ENCODE measurements at regions not wholly inside any gene's neighbourhood (a gene's known extent, or its start where the extent isn't known, plus 50 kb on each side); places are given as distances from the start of the nearest gene placed in this dataset.

DNA sequence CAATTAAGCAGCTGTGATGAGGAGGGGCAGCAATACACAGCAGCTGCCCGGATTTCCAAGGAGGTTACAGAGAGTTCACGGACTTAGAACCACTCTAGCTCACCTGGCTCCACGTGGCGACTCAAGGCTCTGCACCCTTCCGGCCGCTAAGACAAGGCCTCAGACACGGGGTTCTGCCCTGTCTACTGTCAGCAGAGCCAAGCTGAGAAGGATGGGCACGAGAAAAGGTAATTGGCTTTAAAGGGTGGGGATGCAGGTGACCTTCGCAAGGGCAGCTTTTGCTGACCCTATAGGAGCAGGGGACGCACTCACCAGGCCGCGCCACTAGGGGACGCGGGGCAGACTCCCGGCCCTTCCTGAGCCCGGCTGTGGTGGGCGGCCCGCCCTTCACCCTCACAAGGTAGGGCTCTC lies 152.4 kb downstream of the KIF20B start:
- H3K27ac ChIP-seq (ENCODE audit: insufficient read depth, low read length, poor library complexity, severe bottlenecking) = no peak overlapping the region
- no peak for DNase-seq
- no peaks in the 10 kb centered on the region for H3K4me1 ChIP-seq (ENCODE audit: control insufficient read depth, insufficient read depth, low read length, poor library complexity, severe bottlenecking)
- H3K27me3 ChIP-seq (replicated peaks; ENCODE audit: control insufficient read depth, insufficient read depth, low read length, poor library complexity, severe bottlenecking) = no peaks in the 10 kb centered on the region
- H3K36me3 ChIP-seq (ENCODE audit: control insufficient read depth, insufficient read depth, low read length) = no peaks in the 10 kb centered on the region
- H3K9me3 ChIP-seq (ENCODE audit: control insufficient read depth, low read length) = no peaks in the 10 kb centered on the region
- H3K4me3 ChIP-seq (ENCODE audit: insufficient read depth, low read depth, low read length, poor library complexity, severe bottlenecking) = no peak overlapping the region

DNA sequence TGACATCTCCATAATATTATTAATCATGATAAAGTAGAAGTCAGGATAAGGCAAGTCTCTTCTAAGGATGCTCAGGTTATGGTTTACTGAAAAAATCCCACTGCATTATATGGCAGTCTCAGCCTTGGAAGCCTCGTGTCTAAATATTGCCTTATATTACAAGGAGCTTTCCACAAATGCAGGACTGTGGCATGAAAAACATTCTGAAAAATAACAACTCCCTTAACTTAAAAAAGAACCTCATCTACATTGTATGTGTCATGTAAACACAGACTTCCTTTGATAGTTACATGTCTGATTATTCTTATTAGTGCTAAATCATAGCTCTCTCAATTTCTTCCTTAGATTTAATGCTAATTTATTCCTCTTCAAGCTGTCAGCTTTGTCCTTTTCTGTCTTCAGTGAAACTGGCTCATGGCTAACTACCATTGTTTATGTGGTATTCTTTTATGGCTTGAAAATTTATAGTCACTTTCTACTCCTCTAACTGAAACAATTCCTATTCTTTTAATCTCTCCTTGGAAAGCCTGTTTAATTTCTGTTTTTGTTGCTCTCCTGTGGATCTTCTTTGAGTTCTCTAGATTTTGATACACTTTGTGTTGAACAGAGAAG lies 156.1 kb downstream of the KIF20B start:
- Histone ChIP-seq H3K36me3 (ENCODE audit: control insufficient read depth, insufficient read depth, low read length) (no peaks in the 10 kb centered on the region), H3K27ac (ENCODE audit: insufficient read depth, low read length, poor library complexity, severe bottlenecking) (no peak overlapping the region), H3K4me1 (ENCODE audit: control insufficient read depth, insufficient read depth, low read length, poor library complexity, severe bottlenecking) (peaks cover 6% of the 10 kb centered on the region), H3K4me3 (ENCODE audit: insufficient read depth, low read depth, low read length, poor library complexity, severe bottlenecking) (no peak overlapping the region), H3K9me3 (ENCODE audit: control insufficient read depth, low read length) (no peaks in the 10 kb centered on the region), H3K27me3 (replicated peaks; ENCODE audit: control insufficient read depth, insufficient read depth, low read length, poor library complexity, severe bottlenecking) (no peaks in the 10 kb centered on the region)
- no peak for DNase-seq

DNA sequence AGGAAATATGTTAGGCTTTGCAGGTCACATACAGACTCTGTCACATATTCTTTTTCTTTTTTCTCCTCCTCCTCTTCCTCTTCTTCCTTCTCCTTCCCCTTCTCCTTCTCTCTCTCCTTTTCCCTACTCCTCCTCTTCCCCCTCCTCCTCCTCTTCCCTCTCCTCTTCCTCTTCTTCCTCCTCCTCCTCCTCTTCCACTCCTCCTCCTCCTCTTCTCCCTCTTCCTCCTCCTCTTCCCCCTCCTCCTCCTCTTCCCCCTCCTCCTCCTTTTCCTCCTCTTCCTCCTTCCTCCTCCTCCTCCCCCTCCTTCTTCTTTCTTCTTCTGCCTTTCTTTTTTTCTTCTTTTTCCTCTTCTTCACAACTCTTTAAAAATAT lies 159.8 kb downstream of the KIF20B start:
- H3K36me3 ChIP-seq (ENCODE audit: control insufficient read depth, insufficient read depth, low read length) = no peaks in the 10 kb centered on the region
- no peak for DNase-seq
- no peaks in the 10 kb centered on the region for H3K9me3 ChIP-seq (ENCODE audit: control insufficient read depth, low read length)
- H3K4me1 ChIP-seq (ENCODE audit: control insufficient read depth, insufficient read depth, low read length, poor library complexity, severe bottlenecking) = peaks cover 6% of the 10 kb centered on the region
- H3K4me3 ChIP-seq (ENCODE audit: insufficient read depth, low read depth, low read length, poor library complexity, severe bottlenecking) = peak overlapping the region; percentile 27
- no peaks in the 10 kb centered on the region for H3K27me3 ChIP-seq (replicated peaks; ENCODE audit: control insufficient read depth, insufficient read depth, low read length, poor library complexity, severe bottlenecking)
- peak overlapping the region; percentile 29 for H3K27ac ChIP-seq (ENCODE audit: insufficient read depth, low read length, poor library complexity, severe bottlenecking)

DNA sequence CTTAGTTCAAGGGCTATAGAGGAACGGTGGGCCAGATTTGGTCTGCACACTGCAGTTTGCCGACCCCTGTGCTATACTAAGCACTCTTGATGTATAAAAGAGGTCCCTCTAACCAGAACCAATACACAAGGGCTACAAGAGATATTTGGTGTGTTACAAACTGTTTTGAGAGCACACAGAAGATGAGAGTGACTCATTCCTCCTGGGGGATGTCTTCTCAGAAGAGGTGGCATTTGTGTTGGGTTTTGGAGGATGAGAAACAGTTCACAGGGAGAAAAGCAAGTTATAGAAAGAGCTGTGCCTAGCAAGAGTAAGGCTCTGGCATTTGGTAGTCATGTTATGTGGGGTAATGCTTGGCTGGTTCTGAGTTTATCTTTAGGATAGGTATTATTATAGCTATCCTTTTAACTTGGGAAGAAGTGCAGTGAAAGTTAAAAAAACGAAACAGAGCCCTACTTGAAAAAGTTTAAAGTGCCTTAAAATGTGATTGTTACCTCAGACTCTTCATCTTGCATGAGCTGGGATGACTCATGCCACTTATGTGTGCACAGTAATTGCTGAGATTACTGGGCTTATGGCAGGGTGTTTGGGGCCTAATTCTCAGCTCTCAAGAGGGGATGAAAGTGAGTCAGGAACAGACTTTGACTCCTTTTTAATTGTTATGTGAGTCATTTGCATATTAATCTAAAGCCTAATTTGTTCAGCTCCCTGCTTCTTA lies 160.4 kb downstream of the KIF20B start:
- DNase-seq = no peak
- no peak overlapping the region for H3K27ac ChIP-seq (ENCODE audit: insufficient read depth, low read length, poor library complexity, severe bottlenecking)

DNA sequence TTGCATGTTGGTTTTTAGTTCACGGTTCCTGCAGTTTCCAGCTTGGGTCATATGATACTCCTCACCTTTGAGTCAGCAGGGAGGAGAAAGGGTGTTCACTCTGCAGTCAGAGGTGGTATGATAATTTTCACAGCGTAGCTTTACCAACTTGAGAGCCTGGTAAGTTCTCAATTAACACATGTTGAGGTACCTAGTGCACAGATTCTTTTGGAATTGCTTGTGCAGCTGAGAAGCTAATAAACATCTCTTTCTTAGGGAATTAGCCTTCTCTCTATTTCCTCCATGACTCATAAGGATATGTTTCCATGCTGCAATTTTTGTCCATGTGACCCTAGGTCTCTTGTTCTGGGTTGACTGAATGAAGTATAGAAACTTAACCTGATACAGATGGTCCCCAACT lies 166.6 kb downstream of the KIF20B start:
- no peaks in the 10 kb centered on the region for H3K4me1 ChIP-seq (ENCODE audit: control insufficient read depth, insufficient read depth, low read length, poor library complexity, severe bottlenecking)
- no peak overlapping the region for H3K27ac ChIP-seq (ENCODE audit: insufficient read depth, low read length, poor library complexity, severe bottlenecking)
- no peaks in the 10 kb centered on the region for H3K27me3 ChIP-seq (replicated peaks; ENCODE audit: control insufficient read depth, insufficient read depth, low read length, poor library complexity, severe bottlenecking)
- no peak overlapping the region for H3K4me3 ChIP-seq (ENCODE audit: insufficient read depth, low read depth, low read length, poor library complexity, severe bottlenecking)
- DNase-seq = no peak
- no peaks in the 10 kb centered on the region for H3K36me3 ChIP-seq (ENCODE audit: control insufficient read depth, insufficient read depth, low read length)
- no peaks in the 10 kb centered on the region for H3K9me3 ChIP-seq (ENCODE audit: control insufficient read depth, low read length)

More for the DNA sequence above, 160.4 kb downstream of the KIF20B start:
- Histone ChIP-seq H3K36me3 (ENCODE audit: control insufficient read depth, insufficient read depth, low read length) (no peaks in the 10 kb centered on the region), H3K27me3 (replicated peaks; ENCODE audit: control insufficient read depth, insufficient read depth, low read length, poor library complexity, severe bottlenecking) (no peaks in the 10 kb centered on the region), H3K4me3 (ENCODE audit: insufficient read depth, low read depth, low read length, poor library complexity, severe bottlenecking) (no peak overlapping the region), H3K9me3 (ENCODE audit: control insufficient read depth, low read length) (no peaks in the 10 kb centered on the region), H3K4me1 (ENCODE audit: control insufficient read depth, insufficient read depth, low read length, poor library complexity, severe bottlenecking) (peaks cover 6% of the 10 kb centered on the region)

DNA sequence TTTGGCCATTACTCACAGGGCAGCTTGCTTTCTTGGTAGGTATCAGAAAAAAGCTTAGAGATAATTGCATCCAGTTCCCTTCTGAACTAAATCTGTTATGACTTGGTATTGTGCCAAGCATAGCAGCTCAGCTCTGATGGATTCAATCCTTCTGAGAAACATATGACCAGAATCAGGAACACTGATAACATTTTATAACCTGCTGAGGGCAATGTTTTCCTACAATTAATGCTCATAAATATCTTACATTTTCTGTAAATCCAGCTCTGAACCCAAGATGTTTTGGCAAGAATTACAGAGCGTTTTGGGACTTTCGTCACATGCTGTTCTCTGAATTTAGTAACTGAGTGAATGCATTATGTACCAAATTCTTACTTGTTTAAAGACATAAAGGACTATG lies 167.8 kb downstream of the KIF20B start:
- Histone ChIP-seq H3K27me3 (replicated peaks; ENCODE audit: control insufficient read depth, insufficient read depth, low read length, poor library complexity, severe bottlenecking) (no peaks in the 10 kb centered on the region), H3K27ac (ENCODE audit: insufficient read depth, low read length, poor library complexity, severe bottlenecking) (no peak overlapping the region), H3K4me3 (ENCODE audit: insufficient read depth, low read depth, low read length, poor library complexity, severe bottlenecking) (no peak overlapping the region), H3K9me3 (ENCODE audit: control insufficient read depth, low read length) (no peaks in the 10 kb centered on the region), H3K36me3 (ENCODE audit: control insufficient read depth, insufficient read depth, low read length) (no peaks in the 10 kb centered on the region), H3K4me1 (ENCODE audit: control insufficient read depth, insufficient read depth, low read length, poor library complexity, severe bottlenecking) (no peaks in the 10 kb centered on the region)
- DNase-seq = no peak

DNA sequence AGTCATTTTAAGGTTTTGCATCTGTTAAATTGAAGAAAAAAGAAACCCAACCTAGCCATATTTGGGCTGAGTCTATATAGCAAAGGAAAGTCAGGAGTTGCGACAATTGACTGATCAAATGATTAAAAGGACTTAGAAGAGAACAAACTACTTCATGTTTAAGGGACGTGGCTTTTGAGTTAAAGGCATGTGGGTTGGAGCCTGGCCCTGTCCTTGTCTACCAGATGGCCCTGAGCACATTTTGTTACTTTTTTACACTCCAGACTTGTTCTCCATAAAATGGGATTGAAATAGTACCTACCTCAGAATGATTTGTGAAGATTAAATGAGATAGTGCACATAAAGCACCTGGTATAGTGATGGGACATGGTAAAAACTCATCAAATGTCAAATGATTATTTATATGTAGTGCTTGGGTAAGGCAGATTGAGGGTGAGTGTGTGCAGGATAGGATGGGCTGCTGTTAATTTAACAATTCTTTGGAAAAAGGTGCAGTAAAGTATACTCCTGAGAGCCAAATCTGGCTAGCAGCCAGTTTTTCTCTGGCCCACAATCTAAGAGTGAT lies 168.3 kb downstream of the KIF20B start:
- Histone ChIP-seq H3K27me3 (replicated peaks; ENCODE audit: control insufficient read depth, insufficient read depth, low read length, poor library complexity, severe bottlenecking) (no peaks in the 10 kb centered on the region), H3K27ac (ENCODE audit: insufficient read depth, low read length, poor library complexity, severe bottlenecking) (no peak overlapping the region), H3K36me3 (ENCODE audit: control insufficient read depth, insufficient read depth, low read length) (no peaks in the 10 kb centered on the region), H3K9me3 (ENCODE audit: control insufficient read depth, low read length) (no peaks in the 10 kb centered on the region), H3K4me3 (ENCODE audit: insufficient read depth, low read depth, low read length, poor library complexity, severe bottlenecking) (no peak overlapping the region), H3K4me1 (ENCODE audit: control insufficient read depth, insufficient read depth, low read length, poor library complexity, severe bottlenecking) (no peaks in the 10 kb centered on the region)
- DNase-seq = no peak

DNA sequence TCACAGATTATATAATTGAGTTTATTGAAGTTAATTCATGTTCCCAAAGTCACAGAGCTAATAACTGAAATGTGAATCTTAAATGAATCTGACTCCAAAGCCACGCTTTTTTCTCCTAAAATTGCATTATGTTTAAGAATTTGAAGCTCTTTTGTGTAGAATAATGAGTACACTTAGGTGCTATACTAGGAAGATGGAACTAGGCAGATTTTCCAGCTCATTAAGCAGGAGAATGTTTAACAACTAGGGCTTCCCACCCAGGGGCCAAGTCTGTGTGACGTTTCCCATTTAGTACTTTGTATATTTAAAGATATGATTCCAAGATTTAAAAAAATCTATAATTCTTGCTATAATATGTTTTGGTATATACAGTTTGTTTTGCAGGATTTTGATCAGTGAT lies 169.5 kb downstream of the KIF20B start:
- Histone ChIP-seq H3K36me3 (ENCODE audit: control insufficient read depth, insufficient read depth, low read length) (no peaks in the 10 kb centered on the region), H3K9me3 (ENCODE audit: control insufficient read depth, low read length) (no peaks in the 10 kb centered on the region), H3K4me3 (ENCODE audit: insufficient read depth, low read depth, low read length, poor library complexity, severe bottlenecking) (no peak overlapping the region), H3K27me3 (replicated peaks; ENCODE audit: control insufficient read depth, insufficient read depth, low read length, poor library complexity, severe bottlenecking) (no peaks in the 10 kb centered on the region), H3K4me1 (ENCODE audit: control insufficient read depth, insufficient read depth, low read length, poor library complexity, severe bottlenecking) (no peaks in the 10 kb centered on the region), H3K27ac (ENCODE audit: insufficient read depth, low read length, poor library complexity, severe bottlenecking) (no peak overlapping the region)
- no peak for DNase-seq

DNA sequence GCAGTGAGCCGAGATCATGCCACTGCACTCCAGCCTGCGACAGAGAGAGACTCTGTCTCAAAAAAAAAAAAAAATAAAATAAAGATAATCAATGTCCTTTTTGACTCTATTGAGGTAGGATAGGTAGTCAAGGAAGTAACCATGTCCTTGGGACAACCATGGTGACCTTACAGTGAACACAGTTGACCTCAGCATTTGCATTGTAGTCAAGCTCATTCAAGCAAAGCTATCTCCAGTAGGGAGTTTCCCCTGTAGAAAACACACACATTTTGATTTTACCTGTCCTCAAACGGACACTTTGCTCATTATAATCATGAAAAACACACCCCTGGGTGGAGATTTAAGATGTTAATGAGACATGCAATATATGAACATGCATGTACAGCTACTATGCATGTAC lies 171.7 kb downstream of the KIF20B start:
- no peaks in the 10 kb centered on the region for H3K9me3 ChIP-seq (ENCODE audit: control insufficient read depth, low read length)

DNA sequence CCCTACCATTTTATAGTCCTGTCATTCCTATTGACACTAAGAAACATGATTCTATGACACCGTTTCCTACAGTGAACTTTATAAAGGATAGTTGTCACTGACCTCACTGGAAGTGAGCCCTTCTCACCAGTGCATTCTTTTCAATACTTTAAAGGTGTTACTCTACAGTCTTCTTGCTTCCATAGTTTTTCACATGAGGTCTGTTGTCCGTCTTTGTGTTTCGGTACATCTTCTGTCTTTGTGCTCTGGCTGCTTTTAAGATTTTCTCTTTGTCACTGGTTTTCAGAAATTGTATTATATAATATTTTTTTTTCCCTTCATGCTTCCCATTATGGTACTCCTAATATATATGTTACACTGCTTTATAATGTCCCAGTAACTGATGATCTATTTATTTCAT lies 174.2 kb downstream of the KIF20B start:
- no peak for DNase-seq
- Histone ChIP-seq H3K4me3 (ENCODE audit: insufficient read depth, low read depth, low read length, poor library complexity, severe bottlenecking) (no peak overlapping the region), H3K9me3 (ENCODE audit: control insufficient read depth, low read length) (no peaks in the 10 kb centered on the region), H3K4me1 (ENCODE audit: control insufficient read depth, insufficient read depth, low read length, poor library complexity, severe bottlenecking) (no peaks in the 10 kb centered on the region), H3K36me3 (ENCODE audit: control insufficient read depth, insufficient read depth, low read length) (no peaks in the 10 kb centered on the region), H3K27me3 (replicated peaks; ENCODE audit: control insufficient read depth, insufficient read depth, low read length, poor library complexity, severe bottlenecking) (no peaks in the 10 kb centered on the region), H3K27ac (ENCODE audit: insufficient read depth, low read length, poor library complexity, severe bottlenecking) (no peak overlapping the region)

More for the DNA sequence above, 171.7 kb downstream of the KIF20B start:
- no peak overlapping the region for H3K27ac ChIP-seq (ENCODE audit: insufficient read depth, low read length, poor library complexity, severe bottlenecking)
- no peak for DNase-seq
- H3K4me1 ChIP-seq (ENCODE audit: control insufficient read depth, insufficient read depth, low read length, poor library complexity, severe bottlenecking) = no peaks in the 10 kb centered on the region
- H3K27me3 ChIP-seq (replicated peaks; ENCODE audit: control insufficient read depth, insufficient read depth, low read length, poor library complexity, severe bottlenecking) = no peaks in the 10 kb centered on the region
- H3K36me3 ChIP-seq (ENCODE audit: control insufficient read depth, insufficient read depth, low read length) = no peaks in the 10 kb centered on the region
- no peak overlapping the region for H3K4me3 ChIP-seq (ENCODE audit: insufficient read depth, low read depth, low read length, poor library complexity, severe bottlenecking)

Measured in effector memory CD4-positive, alpha-beta T cell (primary cell).